Skin epidermis (tissue), 12 donors: ENCODE measurements at regions not wholly inside any gene's neighbourhood (a gene's known extent, or its start where the extent isn't known, plus 50 kb on each side); places are given as distances from the start of the nearest gene placed in this dataset.
"Not testable (repeated sequence)": the region's sequence is repeated elsewhere in the genome, so short reads cannot be mapped to it uniquely, and the experiment has no call there.

Source experiments
- H3K27ac ChIP-seq, 21 experiments: fragments of 200-600 bp; sonication (generic) in 11 of 21; one replicate each; pipeline ENCODE4 v1.5.0; 2020; ENCODE audit warnings: mild to moderate bottlenecking in 3 of 21, inconsistent platforms in 2 of 21, moderate library complexity in 2 of 21
- H3K4me3 ChIP-seq, 7 experiments: fragments of 200-600 bp; sonication (generic) in 2 of 7; one replicate each; pipeline ENCODE4 v1.5.0; 2020; ENCODE audit warnings: inconsistent platforms in 2 of 7, mild to moderate bottlenecking in 2 of 7, moderate library complexity in 1 of 7

- H3K4me3 ChIP-seq = no peak overlapping the region
- no peak overlapping the region for H3K27ac ChIP-seq
These were observed 303.3 kb downstream of the BRD1 start for GRCh38 chr22:49524362-49524761.

DNA sequence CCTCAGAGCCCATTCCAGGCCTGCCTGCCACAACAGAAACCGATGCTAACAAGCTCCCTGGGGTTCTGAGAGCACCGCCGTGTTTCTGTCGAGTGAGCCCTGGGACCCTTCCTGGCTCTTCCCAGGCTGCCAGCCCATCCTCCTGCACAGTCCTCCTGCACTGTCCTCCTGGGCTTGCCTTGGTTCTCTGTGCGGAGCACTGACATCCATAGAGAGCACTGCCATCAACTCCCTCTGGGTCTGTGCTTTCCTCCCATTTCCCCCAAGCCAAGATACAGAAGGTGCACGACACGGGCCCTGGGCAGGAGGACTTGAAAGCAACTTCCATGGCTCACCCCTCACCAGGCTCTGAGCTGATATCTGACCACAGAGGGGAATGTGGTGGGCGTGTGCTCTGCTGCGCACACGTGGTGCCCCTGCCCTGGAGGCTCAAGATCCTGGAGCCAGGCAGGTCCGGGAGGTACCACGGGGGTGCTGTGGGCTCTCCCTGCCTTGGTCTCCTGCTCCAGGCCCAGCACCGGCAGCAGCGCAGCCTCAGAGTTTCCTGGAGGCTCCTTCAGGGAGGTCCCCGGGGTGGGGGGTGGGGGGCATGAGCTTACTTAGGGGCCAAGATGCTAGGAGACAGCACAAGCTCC, 304.2 kb downstream of the BRD1 start:
- no peak overlapping the region for H3K4me3 ChIP-seq
- H3K27ac ChIP-seq = no peak overlapping the region

DNA sequence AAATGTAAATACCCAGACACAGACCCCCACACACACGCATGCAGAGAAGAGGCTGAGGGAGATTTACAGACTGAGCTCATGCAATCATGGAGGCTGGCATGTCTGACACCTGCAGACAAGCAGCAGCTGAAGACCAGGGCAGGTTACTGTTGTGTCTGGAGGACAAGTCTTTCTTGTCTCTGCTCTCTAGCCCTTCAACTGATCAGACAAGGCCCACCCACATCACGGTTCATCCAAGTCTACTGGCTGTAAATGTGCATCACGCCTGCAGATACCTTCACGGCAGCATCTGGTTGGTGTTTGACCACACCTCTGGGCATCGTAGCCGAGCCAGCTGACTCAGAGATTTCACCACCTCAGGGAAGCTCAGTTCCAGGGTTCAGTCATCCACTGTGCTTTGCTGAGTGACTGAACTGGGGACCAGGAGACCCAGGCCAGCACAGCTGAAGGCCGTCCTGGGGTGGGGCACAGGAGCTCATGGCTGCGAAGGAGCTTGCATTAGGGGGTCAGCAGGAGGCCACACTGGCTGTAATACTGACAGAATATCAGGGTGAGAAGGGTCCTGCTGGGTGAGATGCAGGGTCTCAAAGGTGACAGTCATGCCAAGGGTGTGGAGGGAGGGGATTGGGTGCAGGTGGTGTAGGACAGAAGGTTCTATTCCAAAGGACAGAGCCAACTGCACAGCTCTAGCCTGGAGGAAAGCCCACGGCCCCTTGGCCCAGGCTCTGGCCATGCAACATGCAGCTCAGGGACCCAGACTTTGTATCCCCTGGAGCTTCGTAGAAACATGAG, 304.9 kb downstream of the BRD1 start:
- no peak overlapping the region for H3K27ac ChIP-seq

GRCh38 chr22:49521787-49522224, 305.9 kb downstream of the BRD1 start:
- H3K4me3 ChIP-seq = no peak overlapping the region
- H3K27ac ChIP-seq = no peak overlapping the region

More for the DNA sequence above, 304.9 kb downstream of the BRD1 start:
- no peak overlapping the region for H3K4me3 ChIP-seq

DNA sequence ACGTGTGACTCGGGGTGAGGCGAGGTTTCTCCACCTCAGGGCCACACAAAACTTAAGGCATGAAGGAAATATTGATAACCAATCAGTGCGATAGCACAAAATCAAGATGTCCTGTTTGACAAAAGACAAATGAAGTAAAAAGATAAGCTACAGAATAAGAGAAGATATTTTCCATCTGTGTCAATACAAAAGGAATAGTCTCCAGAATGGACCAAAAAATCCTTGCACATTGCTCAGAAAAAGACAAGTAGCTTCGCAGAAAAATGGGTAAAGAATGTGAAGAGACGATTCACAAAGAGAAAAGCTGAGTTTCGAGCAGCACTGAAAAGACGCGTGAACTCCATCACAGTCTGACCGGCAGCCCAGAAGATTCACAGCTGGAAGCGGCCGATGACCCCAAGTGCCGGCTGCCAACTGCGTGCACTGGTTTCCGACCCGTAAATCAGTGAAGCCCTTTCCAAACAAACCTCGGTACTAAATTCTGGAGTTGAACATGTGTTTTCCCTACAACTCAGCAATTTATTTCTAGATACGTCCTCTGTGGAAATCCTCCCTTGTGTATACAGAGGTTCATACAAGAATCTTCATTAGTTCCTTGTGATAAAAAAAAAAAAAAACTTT, 308.4 kb downstream of the BRD1 start:
- no peak overlapping the region for H3K27ac ChIP-seq
- no peak overlapping the region for H3K4me3 ChIP-seq

GRCh38 chr22:49518436-49518970, 309.2 kb downstream of the BRD1 start:
- H3K27ac ChIP-seq = no peak overlapping the region
- H3K4me3 ChIP-seq = no peak overlapping the region

DNA sequence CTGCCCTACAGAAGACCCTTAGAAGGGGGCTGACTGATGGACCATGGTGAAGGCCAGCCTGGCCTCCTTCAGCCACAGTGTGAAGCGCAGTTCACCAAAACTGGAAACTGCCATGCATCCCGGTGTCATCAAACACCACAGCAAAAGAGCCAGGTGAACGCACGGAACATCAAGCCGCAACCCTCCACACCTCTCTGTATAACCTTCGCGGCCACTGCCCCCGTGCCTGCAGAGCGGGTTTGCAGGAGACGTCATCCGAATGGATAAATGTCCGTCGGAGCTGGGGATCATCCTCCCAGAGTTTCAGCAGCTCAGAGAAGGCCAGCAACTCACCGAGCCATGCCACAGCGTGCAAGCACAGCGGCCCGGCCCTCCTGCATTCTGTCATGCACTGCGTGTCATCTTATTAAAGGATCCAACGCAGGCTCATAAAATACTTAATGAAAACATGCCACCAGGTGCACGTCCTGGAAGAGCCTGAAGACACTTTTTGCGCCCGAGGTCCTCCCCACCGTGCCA, 309.9 kb downstream of the BRD1 start:
- no peak overlapping the region for H3K4me3 ChIP-seq
- no peak overlapping the region for H3K27ac ChIP-seq

- Histone ChIP-seq H3K4me3 (no peak overlapping the region), H3K27ac (no peak overlapping the region)
These were observed 310.5 kb downstream of the BRD1 start for GRCh38 chr22:49517211-49517610.

- no peak overlapping the region for H3K4me3 ChIP-seq
- H3K27ac ChIP-seq = no peak overlapping the region
These were observed 312.2 kb downstream of the BRD1 start for GRCh38 chr22:49515475-49515874.

GRCh38 chr22:49514641-49515040, 313.0 kb downstream of the BRD1 start:
- Histone ChIP-seq H3K27ac (no peak overlapping the region), H3K4me3 (no peak overlapping the region)

GRCh38 chr22:49514211-49514610, 313.5 kb downstream of the BRD1 start:
- H3K4me3 ChIP-seq = no peak overlapping the region
- H3K27ac ChIP-seq = no peak overlapping the region

DNA sequence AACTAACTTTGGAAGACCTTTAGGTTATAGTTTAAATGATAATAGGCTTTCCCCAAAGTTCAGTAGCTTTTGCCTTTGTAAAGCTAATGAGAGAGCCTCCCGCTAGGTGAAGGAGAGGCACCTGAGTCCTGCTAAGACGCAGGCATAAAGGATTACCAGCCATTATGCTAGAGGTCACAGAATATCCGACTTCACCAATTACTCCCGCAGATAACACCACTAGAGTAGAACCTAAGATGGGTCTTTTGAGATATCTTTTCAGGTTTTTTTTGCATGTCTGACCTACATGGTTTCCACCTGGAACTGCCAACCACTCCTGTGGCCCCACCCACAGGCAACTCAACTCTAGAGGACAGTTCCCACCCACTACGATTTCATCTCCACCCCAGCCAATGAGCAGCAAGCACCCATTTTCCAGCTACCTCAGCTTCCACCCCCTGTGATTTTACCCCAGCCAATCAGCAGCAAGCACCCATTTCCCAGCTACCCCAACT, 314.3 kb downstream of the BRD1 start:
- no peak overlapping the region for H3K4me3 ChIP-seq
- no peak overlapping the region for H3K27ac ChIP-seq

DNA sequence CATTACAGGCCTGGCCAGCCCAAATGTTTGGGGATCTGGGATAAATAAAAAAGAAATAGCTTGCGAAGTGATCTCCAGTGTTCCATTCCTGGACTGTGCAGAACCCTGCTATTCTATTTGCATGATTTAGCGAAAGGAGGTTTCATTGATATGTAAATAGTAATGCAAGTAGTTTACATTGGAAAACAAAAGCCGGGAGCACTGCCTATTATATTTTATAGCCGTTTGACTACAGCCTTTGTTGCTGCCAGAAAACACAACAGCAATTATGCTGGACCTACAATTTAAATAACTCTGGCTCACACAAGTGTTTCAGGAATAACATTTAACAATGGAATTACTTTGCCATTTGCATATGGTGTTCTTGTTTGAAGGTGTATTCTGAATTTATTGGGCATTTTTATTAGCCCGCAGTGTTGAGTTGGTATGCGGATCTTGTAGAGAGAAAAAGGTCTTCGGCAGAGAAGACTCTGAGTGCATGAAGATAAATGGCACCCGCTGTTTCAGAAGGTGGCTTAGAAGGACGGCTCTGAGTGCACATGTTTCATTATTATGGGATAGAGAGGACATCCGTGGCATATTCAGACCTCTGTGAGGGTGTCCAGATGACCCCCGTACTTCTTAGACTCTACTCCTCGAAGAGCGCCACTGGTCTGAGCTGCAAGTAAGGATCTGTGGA, 315.0 kb downstream of the BRD1 start:
- Histone ChIP-seq H3K27ac (no peak overlapping the region), H3K4me3 (no peak overlapping the region)

GRCh38 chr22:49511393-49512189, 316.1 kb downstream of the BRD1 start:
- not testable (repeated sequence) for H3K4me3 ChIP-seq, H3K27ac ChIP-seq

DNA sequence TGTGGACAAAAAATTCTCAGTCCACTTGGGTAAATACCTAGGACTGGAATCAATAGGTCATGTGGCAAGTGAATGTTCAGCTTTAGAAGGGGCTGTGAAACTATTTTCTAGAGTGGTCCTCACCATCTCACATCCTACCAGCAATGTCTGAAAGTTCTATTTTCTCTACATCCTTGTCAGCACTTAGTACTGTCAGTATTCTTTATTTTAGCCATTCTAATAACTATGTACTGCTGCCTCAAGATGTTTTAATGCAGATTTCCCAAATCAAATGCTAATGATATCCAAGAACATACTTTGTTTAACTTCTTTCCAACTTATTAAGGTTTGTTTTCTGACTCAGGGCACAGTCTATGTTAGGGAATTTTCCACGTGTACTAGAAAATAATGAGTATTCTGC, 317.0 kb downstream of the BRD1 start:
- Histone ChIP-seq H3K27ac (no peak overlapping the region), H3K4me3 (no peak overlapping the region)

DNA sequence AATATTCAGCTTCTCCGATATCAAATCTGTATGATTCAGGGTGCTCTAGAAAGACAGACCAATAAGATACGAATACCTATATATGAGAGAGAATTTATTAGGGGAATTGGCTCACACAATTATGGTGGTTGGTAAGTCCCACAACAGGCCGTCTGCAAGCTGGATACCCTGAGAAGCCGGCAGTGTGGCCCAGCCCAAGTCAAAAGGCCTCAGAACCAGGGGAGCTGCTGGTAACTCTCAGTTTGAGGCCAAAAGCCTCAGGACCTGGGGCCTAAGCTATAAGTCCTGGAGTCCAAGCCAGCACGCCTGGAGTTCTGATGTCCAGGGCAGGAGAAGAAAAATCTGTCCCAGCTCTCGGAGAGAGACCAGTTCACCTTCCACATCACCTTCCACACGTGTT, 318.7 kb downstream of the BRD1 start:
- Histone ChIP-seq H3K27ac (no peak overlapping the region), H3K4me3 (no peak overlapping the region)

DNA sequence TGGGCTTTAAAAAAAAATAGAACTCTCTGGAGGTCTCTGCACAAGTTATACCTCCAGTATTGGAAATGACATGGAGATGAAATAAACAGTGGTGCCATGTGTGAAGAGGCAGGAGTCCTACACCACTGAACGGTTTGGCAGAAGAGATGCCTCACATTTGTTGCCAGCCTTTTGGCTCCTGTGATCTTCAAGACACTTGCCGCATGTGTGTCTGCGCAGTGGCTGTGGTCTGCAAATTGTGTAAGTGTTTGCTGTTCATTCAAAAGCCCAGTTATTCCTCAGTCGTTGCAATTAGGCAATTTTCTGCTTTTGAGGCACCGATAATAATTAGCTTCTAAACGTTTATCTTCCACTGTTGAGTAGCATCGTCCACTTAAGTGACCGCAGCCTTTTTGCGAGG, 319.1 kb downstream of the BRD1 start:
- H3K27ac ChIP-seq = no peak overlapping the region
- no peak overlapping the region for H3K4me3 ChIP-seq

DNA sequence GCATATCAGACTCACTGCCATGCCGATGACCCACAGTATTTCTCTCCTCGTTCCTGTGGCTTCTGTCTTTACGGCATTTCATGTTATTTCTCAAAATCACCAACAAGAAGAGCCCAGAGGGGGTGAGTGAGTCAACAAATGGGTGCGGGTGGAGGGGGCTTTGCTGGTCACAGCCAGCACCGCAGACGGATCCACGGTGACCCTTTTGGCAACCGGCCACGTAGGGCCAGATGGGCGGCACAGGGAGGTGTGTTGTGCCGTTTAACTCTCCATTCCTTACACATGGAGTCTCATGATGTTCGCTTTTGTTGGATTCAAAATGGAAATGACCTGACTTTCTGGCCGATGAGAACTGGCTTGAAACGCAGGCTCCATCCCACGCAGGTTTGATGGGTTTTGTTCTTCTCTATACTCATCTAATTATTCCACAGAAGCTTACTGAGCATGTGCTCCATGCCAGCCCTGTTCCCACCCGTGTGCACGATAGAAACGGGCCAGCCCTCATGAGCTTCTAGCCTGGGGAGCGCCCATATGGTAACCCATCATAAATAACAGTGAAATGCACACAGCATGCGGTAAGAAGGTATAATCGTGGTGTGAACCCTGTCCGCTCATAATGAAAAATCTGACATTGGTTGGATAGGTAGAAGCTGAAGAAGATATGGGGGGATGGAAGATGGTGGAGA, 319.9 kb downstream of the BRD1 start:
- H3K4me3 ChIP-seq = no peak overlapping the region
- H3K27ac ChIP-seq = no peak overlapping the region

DNA sequence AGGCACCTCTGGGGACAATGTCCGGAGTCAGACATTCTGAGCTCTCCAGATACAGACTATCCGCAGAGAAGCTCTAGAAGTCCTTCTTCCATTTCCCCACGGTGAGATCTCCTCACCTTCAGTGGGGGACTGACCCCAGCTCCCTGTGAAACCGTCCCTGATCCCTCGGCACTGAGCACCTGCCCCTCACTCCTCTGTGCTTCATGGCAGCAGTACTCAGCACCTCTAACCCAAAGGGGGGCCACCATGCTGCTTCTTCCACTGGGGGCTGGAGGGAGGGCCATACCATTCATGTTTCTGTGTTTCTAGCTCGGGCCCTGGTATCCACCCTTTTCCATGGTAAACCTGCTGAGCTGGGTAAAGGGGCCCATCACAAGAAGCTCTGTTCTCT, 321.7 kb downstream of the BRD1 start:
- H3K4me3 ChIP-seq = no peak overlapping the region

More for the DNA sequence above, 321.7 kb downstream of the BRD1 start:
- H3K27ac ChIP-seq = no peak overlapping the region
